Kasumi-1 (cell line): ENCODE measurements at regions not wholly inside any gene's neighbourhood (a gene's known extent, or its start where the extent isn't known, plus 50 kb on each side); places are given as distances from the start of the nearest gene placed in this dataset.
"Not testable (repeated sequence)": the region's sequence is repeated elsewhere in the genome, so short reads cannot be mapped to it uniquely, and the experiment has no call there.

Experiments used
- DNase-seq, 2 experiments: peaks; one replicate each; lab custom pipeline; 2025; lab: John Stamatoyannopoulos, UW

DNA sequence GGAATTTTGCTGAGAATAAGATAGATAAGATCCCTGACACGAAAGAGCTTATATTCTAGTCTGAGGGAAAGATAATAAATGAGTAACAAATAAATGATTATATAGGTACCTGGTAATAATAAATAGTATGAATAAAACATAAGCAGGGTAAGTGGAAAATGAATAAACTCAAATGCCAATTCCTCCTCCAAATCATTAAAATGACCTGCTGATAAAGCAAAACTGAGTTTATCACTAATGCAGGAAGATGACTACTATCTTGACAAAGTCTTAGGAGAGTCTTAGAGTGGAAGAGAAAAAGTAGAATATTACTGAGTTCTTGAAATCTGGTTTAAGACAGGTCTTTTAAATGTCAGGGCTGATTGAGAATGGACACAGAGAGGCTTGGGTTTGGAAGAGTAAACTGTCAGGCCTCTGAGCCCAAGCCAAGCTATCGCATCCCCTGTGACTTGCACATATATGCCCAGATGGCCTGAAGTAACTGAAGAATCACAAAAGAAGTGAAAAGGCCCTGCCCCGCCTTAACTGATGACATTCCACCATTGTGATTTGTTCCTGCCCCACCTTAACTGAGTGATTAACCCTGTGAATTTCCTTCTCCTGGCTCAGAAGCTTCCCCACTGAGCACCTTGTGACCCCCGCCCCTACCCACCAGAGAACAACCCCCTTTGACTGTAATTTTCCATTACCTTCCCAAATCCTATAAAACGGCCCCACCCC, 637.8 kb downstream of the UTRN start:
- DNase-seq: not testable (repeated sequence)

DNA sequence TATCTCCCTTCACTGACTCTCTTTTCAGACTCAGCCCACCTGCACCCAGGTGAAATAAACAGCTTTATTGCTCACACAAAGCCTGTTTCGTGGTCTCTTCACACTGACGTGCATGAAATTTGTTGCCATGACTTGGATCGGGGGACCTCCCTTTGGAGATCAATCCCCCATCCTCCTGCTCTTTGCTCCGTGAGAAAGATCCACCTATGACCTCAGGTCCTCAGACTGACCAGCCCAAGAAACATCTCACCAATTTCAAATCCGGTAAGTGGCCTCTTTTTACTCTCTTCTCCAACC, 638.3 kb downstream of the UTRN start:
- DNase-seq: not testable (repeated sequence)

DNA sequence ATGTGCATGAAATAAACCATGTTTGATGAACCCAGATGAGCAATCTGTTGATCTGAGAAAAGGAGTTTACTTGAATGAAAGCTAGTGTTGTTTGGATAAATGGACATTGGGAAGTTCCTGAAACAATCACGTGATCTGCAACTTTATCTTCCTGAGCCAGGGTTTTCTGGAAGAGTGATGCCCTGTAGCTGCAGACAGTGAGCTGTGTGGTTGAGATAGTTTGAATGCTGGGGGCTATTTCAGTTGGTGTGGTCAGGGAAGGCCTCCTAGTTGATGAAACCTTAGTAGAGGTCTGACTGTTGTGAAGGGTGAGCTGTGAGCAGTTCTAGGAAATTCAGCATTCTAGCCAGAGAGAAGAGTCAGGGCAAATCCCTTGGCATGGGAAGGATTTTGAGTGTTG, 643.7 kb downstream of the UTRN start:
- no peak for DNase-seq

DNA sequence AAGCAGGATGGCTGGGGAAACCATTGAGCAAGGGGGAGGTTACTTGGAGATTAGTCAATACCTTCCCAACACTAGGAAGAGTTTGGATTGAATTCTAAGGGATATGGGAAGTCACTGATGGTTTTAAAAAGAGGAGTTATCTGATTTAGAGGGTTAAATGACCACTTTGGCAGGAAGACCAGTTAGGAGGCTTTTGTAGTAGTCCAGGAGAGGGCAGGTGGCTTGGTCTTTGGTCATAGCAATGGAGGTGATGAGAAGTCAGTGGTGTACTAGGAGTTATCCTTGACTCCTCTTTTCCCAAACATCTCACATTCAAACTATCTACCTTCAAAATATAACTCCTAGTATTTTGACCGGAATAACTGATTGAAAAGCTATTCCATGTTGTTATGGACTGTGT, 644.1 kb downstream of the UTRN start:
- DNase-seq: no peak

DNA sequence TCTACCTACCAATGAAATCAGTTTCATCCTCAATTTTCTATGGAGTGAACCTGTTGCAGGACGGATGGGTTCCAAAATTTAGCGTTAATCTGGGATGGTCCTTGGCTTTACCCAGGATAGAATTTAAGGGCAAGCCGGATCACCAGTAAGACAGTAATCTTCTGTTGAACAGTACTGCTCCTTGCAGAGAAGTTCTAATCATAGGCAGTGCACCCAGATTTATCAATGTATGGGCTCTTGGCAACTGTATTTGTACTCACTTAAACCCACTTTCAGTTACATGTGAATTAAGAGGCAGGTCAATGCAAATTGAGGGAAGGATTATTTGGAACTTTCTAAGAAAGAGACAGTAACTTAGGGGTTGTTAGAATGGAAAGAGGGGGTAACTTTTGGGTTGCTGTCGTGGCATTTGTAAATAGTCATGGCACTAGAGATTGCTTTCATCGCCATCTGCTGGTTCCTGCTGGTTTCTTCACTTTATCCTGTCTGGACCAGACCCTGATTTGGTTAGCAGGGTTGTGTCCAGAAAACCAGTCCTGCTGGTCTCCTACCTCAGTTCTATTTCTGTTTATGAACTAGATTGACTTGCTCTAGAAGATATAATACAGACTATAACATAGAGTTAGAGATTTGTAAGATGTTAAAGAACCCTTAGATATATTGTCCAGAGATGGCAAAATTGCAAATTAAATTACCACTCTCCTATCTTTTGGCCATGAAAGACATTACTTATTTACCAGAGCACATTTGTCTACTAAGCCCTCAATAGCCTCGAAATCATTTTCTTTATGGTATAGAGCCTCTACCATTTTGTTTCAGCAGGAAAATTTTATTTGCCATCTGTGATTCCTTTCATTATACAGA, 646.3 kb downstream of the UTRN start:
- peak; percentile 30 to 32 for DNase-seq

DNA sequence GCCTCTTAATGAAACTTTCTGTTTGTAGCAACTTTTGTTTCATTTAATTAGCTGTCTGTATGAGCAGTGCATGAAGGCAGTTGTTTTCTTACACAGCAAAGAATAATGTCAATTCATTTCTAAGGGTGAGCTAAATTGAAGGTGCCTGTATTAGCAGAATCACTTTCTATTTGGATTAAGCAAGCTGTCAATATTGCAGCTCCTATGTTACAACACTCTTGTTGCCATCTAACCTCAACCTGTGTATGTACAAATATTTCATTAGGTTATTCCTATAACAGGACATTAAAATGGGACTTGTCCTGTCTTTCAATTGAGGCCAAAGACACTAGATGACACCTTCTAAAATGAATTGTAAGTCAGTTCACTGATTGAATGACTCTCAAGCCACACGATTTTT, 647.5 kb downstream of the UTRN start:
- no peak for DNase-seq

DNA sequence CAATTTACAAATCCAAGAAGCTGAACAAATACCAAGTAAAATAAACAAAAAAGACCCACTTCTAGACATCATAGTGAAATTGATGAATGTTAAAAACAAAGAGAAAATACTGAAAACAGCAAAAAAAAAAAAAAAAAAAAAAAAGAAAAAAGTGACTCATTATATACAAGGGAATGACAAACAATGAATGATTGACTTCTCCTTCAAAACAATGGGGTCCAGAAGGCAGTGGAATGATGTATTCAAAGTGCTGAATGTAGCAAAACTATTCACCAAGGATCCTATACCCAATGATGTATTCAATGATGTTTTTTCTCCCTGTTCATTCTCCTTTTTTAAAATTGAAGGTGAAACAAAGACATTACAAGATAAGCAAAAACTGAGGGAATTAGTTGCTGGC, 650.0 kb downstream of the UTRN start:
- no peak for DNase-seq

DNA sequence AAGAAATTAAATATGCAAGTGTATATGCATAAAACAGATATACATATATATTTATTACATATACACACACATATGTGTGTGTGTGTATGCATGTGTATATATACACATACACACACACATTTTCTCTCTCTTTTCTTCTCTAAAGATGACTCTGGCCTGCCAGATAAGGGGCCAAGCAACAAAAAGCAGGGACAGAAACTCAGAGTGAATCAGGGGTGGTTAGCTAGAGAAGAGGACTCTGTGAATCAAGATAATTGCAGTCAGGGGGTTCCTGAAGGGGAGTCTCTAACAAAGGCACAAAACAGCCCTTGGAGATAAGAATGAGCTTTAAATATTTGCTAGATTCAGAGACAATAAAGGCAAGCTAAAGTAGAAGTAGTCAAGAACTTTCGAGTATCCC, 650.5 kb downstream of the UTRN start:
- DNase-seq: no peak

DNA sequence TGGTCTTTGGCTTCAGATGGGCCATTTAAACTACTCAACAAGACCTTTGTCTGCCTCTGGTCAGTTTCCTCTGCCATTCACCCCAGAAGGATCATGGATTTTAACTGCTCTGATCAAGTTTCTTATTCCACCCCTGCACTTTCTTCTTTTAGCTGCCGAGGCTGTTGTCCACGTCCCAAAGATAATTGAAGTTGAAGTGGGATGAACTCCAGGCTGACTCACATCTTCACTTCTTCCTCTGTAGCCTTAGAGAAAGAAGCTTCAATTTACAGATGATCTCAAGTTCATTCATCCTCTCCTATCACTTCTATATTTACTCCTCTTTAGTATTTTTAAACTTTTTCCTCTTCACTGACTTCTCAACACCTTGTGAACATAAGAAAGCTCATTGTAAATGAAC, 651.6 kb downstream of the UTRN start:
- no peak for DNase-seq

DNA sequence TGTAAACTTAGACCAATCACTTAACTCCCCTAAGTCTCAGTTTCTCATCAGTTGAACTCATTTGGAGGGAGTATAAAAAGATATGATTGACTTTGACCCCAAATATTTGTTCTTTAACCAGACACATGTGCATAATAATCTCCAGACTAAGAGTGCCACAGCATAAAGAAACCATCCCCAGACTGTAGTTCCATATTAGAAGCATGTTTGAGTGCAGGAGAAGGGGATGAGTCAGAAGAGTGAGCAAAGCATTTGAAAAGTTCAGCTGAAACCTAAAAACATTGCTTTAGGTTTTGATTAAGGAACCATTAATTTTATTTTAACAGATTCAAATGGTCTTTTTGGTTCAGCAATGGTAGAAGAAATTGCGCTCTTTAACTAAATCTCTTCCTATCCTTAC, 654.8 kb downstream of the UTRN start:
- DNase-seq: no peak

DNA sequence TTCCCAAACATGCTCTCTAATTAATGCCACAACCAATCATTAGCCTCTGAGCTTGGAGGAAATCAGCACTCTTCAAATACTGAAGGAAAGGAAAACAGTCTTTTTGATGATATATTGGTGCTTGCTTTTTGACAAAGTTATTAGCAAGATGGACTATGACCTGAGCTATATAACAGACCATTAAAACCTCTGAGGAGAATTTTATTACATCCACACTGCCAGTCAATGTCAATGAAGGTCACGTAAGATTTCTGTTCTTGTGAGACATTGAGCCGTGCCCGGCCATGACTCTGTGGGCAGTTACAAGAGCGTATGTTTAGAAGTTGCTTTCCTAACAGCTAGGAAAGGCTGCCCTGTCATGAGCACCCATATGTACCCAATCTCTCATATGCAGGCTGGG, 659.0 kb downstream of the UTRN start:
- DNase-seq: no peak

DNA sequence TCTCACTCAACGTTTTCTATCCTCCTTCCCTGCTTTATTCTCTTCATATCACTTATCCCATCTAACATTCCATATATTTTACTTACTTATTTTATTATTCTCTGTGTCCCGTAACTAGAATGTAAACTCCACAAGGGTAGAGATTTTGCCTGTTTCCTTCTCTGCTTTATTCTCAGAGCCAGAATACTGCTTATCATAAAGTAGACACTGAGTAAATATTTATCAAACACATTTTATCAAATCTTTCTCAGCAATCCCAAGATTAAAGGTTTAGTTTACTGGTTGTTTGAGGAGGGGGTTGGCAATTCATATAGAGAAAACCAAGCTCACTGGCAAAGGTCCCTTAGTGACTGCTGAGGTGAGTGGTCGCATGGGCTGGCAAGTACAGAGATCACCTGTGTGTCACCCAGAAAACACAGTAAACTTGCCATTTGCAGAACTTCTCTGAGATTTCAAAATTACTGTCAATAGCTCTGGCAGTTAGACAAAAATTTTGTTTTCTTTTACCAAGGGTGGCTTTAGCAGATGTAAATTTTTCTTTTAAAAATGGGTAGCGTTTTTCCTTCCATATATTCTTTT, 662.4 kb downstream of the UTRN start:
- DNase-seq: no peak

DNA sequence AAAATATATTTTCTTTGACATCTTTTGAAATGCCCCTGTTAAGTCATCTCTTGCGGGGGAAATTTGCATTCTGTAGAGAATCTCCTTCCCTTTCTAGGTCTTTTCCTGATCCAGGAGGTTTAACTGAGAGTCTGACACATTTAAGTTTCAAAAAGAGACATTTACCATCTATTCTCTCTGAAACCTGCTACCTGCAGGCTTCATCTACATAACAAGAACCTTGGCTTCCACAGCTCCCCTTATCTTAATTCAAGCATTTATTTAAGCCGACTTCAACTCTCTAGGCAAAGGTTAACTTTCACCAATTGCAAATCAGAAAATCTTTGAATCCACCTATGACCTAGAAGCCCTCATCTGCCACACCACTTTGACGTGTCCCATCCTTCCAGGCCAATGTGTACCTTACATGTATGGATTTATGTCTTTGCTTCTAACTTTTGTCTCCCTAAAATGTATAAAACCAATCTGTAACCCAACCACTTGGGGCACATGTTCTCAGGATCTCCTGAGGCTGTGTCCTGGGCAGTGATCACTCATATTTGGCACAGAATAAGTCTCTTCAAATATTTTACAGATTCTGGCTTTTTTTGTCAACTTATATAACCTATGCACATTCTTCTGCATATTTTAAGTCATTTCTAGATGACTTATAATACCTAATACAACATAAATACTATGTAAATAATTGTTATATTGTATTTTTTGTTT, 666.7 kb downstream of the UTRN start:
- no peak for DNase-seq

DNA sequence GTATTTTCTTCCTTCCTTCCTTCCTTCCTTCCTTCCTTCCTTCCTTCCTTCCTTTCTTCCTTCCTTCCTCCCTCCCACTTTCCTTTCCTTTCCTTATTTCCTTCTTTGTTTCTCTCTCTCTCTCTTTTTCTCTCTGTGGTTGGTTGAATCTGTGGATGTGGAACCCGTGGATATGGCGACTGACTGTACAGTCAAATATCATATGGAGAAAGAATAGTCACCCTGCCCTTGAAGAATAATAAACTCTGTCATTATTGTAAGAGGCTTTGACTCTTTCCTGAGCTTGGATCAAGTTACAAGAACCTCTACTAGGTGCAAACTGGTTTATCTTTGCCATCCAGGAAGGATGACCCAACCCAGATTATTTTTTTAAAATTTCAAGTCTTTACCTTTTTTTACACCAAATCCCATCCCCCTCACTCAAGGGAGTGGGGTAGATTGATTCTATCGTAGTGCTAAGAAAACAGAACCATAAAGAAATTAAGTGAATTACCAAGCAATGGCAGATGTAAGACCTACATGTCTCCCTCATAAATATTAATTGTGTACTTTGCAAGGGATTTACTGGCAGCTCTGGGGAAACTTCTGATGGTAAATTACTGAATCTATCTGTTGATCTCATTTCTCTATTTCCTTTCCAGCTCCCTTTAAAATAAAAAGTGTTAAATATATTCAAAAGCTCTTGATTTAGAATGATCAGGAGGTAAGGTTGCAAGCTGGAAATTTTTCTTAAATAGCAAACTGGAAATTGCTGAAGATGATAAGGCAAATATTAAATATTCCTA, 667.5 kb downstream of the UTRN start:
- DNase-seq: no peak

DNA sequence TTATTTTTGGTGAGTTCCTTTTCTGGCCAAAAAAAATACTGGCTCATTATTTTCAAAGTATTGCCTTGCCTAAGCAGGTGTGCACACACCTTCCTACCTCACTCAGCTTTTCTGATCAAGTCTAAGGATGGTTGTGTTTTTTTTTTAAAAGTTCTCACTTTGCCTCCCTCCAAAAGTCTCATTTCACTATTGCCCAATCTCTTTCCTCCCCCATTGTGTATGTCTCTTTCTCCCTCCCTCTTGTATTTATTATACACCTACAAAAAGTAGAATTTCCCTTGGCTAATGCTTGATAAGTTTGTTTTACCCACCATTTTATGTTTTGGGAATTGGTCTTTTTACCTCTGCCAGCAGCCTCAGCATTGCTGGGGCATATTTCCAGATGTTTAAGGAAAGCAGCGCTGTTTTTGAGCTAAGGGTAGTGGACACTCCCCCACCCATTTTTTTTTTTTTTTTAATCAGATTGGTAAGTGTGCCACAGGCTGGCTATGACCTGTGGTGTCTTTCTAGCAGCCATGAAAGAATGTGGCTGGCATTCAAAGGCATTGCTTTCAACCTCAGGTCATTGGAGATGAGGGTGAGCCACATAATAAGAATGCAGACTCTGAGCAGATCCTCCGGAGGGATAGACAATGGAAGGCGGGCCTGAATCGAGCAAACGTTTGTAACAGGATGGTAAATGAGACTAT, 668.6 kb downstream of the UTRN start:
- no peak for DNase-seq

DNA sequence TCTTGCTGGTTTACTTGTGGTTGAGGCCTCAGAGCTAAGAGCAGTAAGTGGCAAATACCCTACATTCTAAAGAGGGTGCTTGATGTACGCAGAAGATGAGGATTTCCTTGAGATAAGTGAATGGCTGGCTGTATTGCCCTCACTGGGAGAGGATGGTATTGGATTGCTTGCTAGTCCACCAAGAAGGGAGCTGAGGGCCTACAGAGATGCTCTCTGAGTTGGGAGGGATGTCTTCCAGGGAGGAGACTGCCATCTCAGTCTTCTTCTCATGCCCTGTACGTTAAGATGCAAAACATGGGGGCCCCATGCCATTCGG, 669.1 kb downstream of the UTRN start:
- DNase-seq: no peak

DNA sequence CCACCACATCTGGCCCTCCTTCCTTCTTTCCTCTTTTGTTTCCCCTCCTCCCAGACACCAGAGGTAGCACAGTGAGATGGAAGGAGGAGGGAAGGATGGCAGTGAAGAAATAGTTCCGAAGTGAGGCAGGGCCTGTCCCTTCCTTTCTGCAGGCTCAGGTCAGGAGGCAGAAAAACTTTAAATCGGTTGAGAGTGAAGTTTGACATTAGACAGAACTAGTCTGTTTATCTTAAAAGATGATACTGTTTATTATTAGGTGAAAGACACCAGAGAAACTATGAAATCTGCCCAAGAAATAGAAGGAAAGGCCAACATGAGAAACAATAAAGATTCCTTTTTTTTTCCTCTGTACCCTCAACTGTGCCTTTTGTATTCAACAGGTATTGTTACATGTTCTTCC, 670.3 kb downstream of the UTRN start:
- DNase-seq: no peak

DNA sequence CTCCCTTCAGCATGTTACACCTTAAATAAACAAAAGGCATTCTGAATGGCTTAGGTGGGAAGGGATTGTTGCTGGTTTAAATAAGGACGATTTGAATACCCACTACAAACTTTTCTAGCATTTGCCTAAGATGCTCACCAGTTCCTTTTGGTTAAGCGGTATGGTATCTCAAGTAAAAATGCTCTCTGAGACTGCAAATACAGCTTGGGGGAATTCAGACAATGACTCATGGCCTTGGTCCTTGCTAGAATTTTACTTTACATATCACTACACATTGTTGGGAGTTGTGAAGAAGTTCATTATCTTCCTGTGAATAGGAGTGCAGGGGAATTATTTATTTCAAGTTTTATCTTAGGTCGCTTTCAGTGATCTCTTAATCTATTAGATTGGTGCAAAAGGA, 670.7 kb downstream of the UTRN start:
- DNase-seq: no peak

DNA sequence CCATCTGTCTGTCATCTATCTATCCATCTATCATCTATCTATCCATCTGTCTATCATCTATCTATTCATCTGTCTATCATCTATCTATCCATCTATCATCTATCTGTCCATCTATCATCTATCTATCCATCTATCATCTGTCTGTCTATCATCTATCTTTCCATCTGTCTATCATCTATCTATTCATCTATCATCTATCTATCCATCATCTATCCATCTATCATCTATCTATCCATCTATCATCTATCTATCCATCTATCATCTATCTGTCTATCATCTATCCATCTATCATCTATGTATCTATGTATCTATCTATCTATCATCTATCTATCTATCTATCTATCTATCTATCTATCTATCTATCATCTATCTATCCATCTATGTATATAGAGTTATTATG, 671.6 kb downstream of the UTRN start:
- not testable (repeated sequence) for DNase-seq

DNA sequence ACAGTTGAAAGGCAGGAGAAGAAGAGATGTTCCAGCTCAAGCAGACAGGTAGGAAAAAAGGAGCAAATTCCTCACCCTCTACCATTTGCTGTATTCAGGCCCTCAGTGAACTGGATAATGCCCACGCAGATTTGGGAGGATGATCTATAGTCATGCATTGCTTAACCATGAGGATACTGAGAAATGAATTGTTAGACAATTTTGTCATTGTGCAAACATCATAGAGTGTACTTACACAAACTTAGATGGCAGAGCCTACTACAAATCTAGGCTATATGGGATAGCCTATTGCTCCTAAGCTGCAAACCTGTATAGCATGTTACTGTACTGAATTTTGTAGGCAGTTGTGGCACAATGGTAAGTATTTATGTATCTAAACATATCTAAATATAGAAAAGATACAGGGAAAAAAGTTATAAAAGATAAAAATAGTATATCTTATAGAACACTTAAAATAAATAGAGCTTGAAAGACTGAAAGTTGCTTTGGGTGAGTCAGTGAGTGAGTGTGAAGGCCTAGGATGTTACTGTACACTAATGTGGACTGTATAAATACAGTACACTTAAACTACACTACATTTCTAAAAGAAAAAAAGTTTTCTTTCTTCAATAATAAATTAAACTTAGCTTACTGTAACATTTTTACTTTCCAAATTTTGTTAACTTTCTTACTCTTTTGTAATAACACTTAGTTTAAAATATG, 672.3 kb downstream of the UTRN start:
- DNase-seq: no peak

DNA sequence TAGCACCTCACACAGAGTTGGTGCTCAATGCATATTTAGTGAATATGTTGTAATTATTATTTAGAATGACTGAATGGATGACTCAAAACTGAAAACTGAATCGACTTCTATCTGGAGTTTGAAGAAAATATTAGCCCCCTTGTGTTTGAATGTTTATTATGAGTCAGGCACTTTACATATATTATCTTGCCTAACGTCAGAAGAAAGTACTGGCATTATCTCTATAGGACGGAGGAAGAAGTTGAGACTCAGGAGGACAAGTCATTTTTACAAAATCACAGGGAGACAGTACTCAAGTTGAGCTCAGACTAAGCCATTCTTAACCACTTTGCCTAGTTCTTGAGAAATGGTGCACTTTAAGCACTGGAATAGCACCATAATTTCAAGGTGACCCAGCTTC, 684.0 kb downstream of the UTRN start:
- no peak for DNase-seq
